HEK293 (cell line): ENCODE measurements at regions not wholly inside any gene's neighbourhood (a gene's known extent, or its start where the extent isn't known, plus 50 kb on each side); places are given as distances from the start of the nearest gene placed in this dataset.
"Not testable (repeated sequence)": the region's sequence is repeated elsewhere in the genome, so short reads cannot be mapped to it uniquely, and the experiment has no call there.

Experiments
- ZBTB7A ChIP-seq: fragments of 450-650 bp; formaldehyde crosslinking; IDR thresholded peaks from 2 replicates; pipeline ENCODE4 v1.5.1; 2016; ENCODE audit warnings: low read depth, missing biosample characterization, missing genetic modification characterization
- ZNF37A ChIP-seq: fragments of 450-650 bp; IDR thresholded peaks from 2 replicates; pipeline ENCODE4 v1.5.1; 2018; ENCODE audit warnings: missing biosample characterization, missing genetic modification characterization
- ZNF768 ChIP-seq: fragments of 450-650 bp; formaldehyde crosslinking; IDR thresholded peaks from 2 replicates; pipeline ENCODE4 v1.5.1; 2018; ENCODE audit warnings: missing biosample characterization, mild to moderate bottlenecking, missing genetic modification characterization
- TF ChIP-seq, protein P1 (sequence below): fragments of 450-650 bp; IDR thresholded peaks from 2 replicates; pipeline ENCODE4 v1.5.1; 2018; ENCODE audit warnings: missing biosample characterization, mild to moderate bottlenecking, missing genetic modification characterization
- TF ChIP-seq, protein P2 (sequence below): fragments of 450-650 bp; formaldehyde crosslinking; IDR thresholded peaks from 2 replicates; pipeline ENCODE4 v1.5.1; 2016; ENCODE audit warnings: missing biosample characterization, missing genetic modification characterization
- TF ChIP-seq, protein P3 (sequence below): fragments of 450-650 bp; formaldehyde crosslinking; IDR thresholded peaks from 2 replicates; pipeline ENCODE4 v1.5.1; 2016; ENCODE audit warnings: missing biosample characterization, missing genetic modification characterization
- TF ChIP-seq, protein P4 (sequence below): fragments of 450-650 bp; formaldehyde crosslinking; IDR thresholded peaks from 2 replicates; pipeline ENCODE4 v1.5.1; 2016; ENCODE audit warnings: missing biosample characterization, missing genetic modification characterization

DNA sequence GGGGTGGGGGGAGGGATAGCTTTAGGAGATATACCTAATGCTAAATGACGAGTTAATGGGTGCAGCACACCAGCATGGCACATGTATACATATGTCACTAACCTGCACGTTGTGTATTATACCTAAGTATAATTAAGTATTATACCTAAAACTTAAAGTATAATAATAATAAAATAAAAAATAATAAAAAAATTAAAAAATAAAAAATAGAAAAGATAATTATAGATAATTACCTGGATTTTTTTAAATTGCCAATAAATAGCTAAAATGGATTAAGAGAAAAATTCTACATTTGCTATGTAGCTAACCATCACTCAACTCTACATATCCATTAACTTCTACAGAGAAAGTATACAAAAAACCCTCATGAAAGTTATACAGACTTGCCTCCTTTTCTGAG is 747.3 kb downstream of the LRRIQ3 start:
- TF ChIP-seq, protein P1, sequence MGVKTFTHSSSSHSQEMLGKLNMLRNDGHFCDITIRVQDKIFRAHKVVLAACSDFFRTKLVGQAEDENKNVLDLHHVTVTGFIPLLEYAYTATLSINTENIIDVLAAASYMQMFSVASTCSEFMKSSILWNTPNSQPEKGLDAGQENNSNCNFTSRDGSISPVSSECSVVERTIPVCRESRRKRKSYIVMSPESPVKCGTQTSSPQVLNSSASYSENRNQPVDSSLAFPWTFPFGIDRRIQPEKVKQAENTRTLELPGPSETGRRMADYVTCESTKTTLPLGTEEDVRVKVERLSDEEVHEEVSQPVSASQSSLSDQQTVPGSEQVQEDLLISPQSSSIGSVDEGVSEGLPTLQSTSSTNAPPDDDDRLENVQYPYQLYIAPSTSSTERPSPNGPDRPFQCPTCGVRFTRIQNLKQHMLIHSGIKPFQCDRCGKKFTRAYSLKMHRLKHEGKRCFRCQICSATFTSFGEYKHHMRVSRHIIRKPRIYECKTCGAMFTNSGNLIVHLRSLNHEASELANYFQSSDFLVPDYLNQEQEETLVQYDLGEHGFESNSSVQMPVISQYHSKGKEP (tag by site-specific recombination), result not testable (repeated sequence)
- not testable (repeated sequence) for TF ChIP-seq ZNF768 (tag by site-specific recombination); ZNF37A; ZBTB7A (tag by site-specific recombination)
- TF ChIP-seq, protein P2, sequence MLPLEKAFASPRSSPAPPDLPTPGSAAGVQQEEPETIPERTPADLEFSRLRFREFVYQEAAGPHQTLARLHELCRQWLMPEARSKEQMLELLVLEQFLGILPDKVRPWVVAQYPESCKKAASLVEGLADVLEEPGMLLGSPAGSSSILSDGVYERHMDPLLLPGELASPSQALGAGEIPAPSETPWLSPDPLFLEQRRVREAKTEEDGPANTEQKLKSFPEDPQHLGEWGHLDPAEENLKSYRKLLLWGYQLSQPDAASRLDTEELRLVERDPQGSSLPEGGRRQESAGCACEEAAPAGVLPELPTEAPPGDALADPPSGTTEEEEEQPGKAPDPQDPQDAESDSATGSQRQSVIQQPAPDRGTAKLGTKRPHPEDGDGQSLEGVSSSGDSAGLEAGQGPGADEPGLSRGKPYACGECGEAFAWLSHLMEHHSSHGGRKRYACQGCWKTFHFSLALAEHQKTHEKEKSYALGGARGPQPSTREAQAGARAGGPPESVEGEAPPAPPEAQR (tag by site-specific recombination), result not testable (repeated sequence)
- TF ChIP-seq, protein P3, sequence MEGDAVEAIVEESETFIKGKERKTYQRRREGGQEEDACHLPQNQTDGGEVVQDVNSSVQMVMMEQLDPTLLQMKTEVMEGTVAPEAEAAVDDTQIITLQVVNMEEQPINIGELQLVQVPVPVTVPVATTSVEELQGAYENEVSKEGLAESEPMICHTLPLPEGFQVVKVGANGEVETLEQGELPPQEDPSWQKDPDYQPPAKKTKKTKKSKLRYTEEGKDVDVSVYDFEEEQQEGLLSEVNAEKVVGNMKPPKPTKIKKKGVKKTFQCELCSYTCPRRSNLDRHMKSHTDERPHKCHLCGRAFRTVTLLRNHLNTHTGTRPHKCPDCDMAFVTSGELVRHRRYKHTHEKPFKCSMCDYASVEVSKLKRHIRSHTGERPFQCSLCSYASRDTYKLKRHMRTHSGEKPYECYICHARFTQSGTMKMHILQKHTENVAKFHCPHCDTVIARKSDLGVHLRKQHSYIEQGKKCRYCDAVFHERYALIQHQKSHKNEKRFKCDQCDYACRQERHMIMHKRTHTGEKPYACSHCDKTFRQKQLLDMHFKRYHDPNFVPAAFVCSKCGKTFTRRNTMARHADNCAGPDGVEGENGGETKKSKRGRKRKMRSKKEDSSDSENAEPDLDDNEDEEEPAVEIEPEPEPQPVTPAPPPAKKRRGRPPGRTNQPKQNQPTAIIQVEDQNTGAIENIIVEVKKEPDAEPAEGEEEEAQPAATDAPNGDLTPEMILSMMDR (tag by site-specific recombination), result not testable (repeated sequence)
- TF ChIP-seq, protein P4, sequence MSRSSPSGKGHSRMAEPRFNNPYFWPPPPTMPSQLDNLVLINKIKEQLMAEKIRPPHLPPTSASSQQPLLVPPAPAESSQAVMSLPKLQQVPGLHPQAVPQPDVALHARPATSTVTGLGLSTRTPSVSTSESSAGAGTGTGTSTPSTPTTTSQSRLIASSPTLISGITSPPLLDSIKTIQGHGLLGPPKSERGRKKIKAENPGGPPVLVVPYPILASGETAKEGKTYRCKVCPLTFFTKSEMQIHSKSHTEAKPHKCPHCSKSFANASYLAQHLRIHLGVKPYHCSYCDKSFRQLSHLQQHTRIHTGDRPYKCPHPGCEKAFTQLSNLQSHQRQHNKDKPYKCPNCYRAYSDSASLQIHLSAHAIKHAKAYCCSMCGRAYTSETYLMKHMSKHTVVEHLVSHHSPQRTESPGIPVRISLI (tag by site-specific recombination), result not testable (repeated sequence)
